AG04449 (cell line): ENCODE measurements at regions not wholly inside any gene's neighbourhood (a gene's known extent, or its start where the extent isn't known, plus 50 kb on each side); places are given as distances from the start of the nearest gene placed in this dataset.

ENCODE experiments used
- CTCF ChIA-PET: fragments of 350-600 bp; formaldehyde crosslinking; extraction: SDS; loops from one replicate; lab custom pipeline; 2021; ENCODE audit warnings: antibody characterized with exemption; lab: Yijun Ruan, JAX
- POLR2A ChIA-PET: fragments of 400-600, 350-600 bp; formaldehyde crosslinking; extraction: SDS; loops from one replicate; lab custom pipeline; 2020; ENCODE audit warnings: antibody characterized with exemption, inconsistent platforms; lab: Yijun Ruan, JAX
- DNase-seq: peaks from one replicate; pipeline ENCODE4 v3.0.0-alpha.2; 2010; ENCODE audit warnings: low read depth, low spot score
- H3K4me3 ChIP-seq: 2 replicates; pipeline ENCODE4 v1.5.1; 2011; ENCODE audit warnings: low read depth, mild to moderate bottlenecking, control low read depth, low read length
- TF ChIP-seq, protein P1 (sequence below): IDR thresholded peaks from one replicate; pipeline ENCODE4 v1.5.1; 2011; ENCODE audit warnings: mild to moderate bottlenecking, moderate library complexity, low read length, control low read depth, inconsistent platforms; ENCODE audit not compliant: insufficient read depth; ENCODE audit errors: missing control alignments

GRCh38 chr6:85749236-85749635 is 106.5 kb upstream of the SYNCRIP start:
- POLR2A ChIA-PET = interaction anchor here (0.6 kb wide), 1 partner anchor 70 kb away, joined by 3 read pairs; no protein-coding TSS in a partner anchor
- CTCF ChIA-PET = no interaction called here
- TF ChIP-seq, protein P1, sequence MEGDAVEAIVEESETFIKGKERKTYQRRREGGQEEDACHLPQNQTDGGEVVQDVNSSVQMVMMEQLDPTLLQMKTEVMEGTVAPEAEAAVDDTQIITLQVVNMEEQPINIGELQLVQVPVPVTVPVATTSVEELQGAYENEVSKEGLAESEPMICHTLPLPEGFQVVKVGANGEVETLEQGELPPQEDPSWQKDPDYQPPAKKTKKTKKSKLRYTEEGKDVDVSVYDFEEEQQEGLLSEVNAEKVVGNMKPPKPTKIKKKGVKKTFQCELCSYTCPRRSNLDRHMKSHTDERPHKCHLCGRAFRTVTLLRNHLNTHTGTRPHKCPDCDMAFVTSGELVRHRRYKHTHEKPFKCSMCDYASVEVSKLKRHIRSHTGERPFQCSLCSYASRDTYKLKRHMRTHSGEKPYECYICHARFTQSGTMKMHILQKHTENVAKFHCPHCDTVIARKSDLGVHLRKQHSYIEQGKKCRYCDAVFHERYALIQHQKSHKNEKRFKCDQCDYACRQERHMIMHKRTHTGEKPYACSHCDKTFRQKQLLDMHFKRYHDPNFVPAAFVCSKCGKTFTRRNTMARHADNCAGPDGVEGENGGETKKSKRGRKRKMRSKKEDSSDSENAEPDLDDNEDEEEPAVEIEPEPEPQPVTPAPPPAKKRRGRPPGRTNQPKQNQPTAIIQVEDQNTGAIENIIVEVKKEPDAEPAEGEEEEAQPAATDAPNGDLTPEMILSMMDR = no peak
- no peak for DNase-seq
- H3K4me3 ChIP-seq = no peak overlapping the region

GRCh38 chr6:85747666-85748065 is 105.0 kb upstream of the SYNCRIP start:
- TF ChIP-seq, protein P1 = no peak
- POLR2A ChIA-PET = interaction anchor here (2.3 kb wide), 1 partner anchor 69 kb away, joined by 14 read pairs; no protein-coding TSS in a partner anchor
- no peak overlapping the region for H3K4me3 ChIP-seq
- DNase-seq = peak; percentile 47
- CTCF ChIA-PET = no interaction called here

GRCh38 chr6:85747093-85747492 is 104.4 kb upstream of the SYNCRIP start:
- TF ChIP-seq, protein P1 = no peak
- H3K4me3 ChIP-seq = no peak overlapping the region
- POLR2A ChIA-PET = interaction anchor here (2.3 kb wide), 1 partner anchor 69 kb away, joined by 14 read pairs; no protein-coding TSS in a partner anchor

DNA sequence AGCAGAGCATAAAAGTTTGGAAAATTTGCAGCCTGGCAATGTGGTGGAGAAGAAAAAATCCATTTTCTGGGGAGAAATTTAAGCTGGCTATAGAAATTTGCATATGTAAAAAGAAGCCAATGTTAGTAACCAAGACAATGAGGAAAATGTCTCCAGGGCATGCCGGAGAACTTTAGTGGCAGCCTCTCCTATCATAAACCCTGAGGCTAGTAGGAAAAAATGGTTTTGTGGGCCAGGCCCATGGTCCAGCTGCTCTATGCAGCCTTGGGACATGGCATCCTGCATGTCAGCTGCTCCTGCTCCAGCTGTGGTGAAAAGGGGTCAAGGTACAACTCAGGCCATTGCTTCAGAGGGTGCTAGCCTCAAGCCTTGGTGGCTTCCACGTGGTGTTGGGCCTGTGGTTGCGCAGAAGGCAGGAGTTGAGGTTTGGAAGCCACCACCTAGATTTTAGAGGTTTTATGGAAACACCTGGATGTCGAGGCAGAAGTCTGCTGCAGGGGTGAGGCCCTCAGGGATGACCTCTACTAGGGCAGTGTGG is 101.8 kb upstream of the SYNCRIP start:
- no peak for DNase-seq
- ChIA-PET CTCF (no interaction called here), POLR2A (no interaction called here)
- TF ChIP-seq, protein P1 = no peak
- no peak overlapping the region for H3K4me3 ChIP-seq

More at GRCh38 chr6:85747093-85747492, 104.4 kb upstream of the SYNCRIP start:
- peak; percentile 14 for DNase-seq
- CTCF ChIA-PET = no interaction called here

- ChIA-PET CTCF (no interaction called here), POLR2A (no interaction called here)
- no peak overlapping the region for H3K4me3 ChIP-seq
- TF ChIP-seq, protein P1 = no peak
- DNase-seq = no peak
Measured at GRCh38 chr6:85726206-85726605, 83.5 kb upstream of the SYNCRIP start.

- no peak for DNase-seq
- CTCF ChIA-PET = no interaction called here
- TF ChIP-seq, protein P1 = no peak
- POLR2A ChIA-PET = no interaction called here
- H3K4me3 ChIP-seq = no peak overlapping the region
Measured at GRCh38 chr6:85715797-85716196, 73.1 kb upstream of the SYNCRIP start.
